HepG2 (cell line): ENCODE measurements at regions not wholly inside any gene's neighbourhood (a gene's known extent, or its start where the extent isn't known, plus 50 kb on each side); places are given as distances from the start of the nearest gene placed in this dataset.

Experiments
- ATAC-seq: fragments of 200-7000 bp; cut with Tn5 transposase; 3 replicates; pipeline ENCODE4 v1.9.1; 2020; ENCODE audit warnings: mild to moderate bottlenecking, moderate library complexity
- BruUV-seq: library from RNA; stranded (reverse); fragments of 400-500 nt; replicated peaks from 2 replicates; lab custom pipeline; 2021; lab: Mats Ljungman, UMichigan
- CTCF ChIA-PET: fragments of 300-600 bp; formaldehyde crosslinking; extraction: SDS; loops from one replicate; lab custom pipeline; 2021; ENCODE audit warnings: low total read pairs, inconsistent platforms, low intra/inter-chr PET ratio; lab: Yijun Ruan, JAX
- POLR2A ChIA-PET: fragments of 350-600 bp; sonication (Branson Sonifier 250); formaldehyde crosslinking; loops from one replicate; lab custom pipeline; 2020; ENCODE audit warnings: antibody characterized with exemption, inconsistent platforms; lab: Yijun Ruan, JAX
- DNase-seq: peaks from one replicate; pipeline ENCODE4 v3.0.0-alpha.2; 2015; ENCODE audit warnings: low spot score
- FAIRE-seq: peaks from 3 replicates; lab custom pipeline; 2011; peaks lifted over from hg19 to GRCh38; lab: Jason Lieb, UNC
- H2AFZ ChIP-seq: one replicate; pipeline ENCODE4 v1.6.1; 2011; ENCODE audit warnings: low read length, inconsistent platforms
- H3K27ac ChIP-seq: fragments of 300-600 bp; 3 replicates; pipeline ENCODE4 v1.8.0; 2011; ENCODE audit warnings: mixed run types, mild to moderate bottlenecking, mixed read lengths, low read length, inconsistent platforms; ENCODE audit not compliant: insufficient read depth; ENCODE audit errors: extremely low read length
- H3K27me3 ChIP-seq, 2 experiments: fragments of 200-600 bp in 1 of 2; 2 replicates in 1 of 2; 3 replicates in 1 of 2; pipeline versions ENCODE4 v1.6.0 to v1.8.0; 2011; ENCODE audit warnings: low read length in 2 of 2, mild to moderate bottlenecking in 2 of 2, moderate library complexity in 2 of 2, inconsistent platforms in 1 of 2; ENCODE audit not compliant: insufficient read depth in 2 of 2, control insufficient read depth in 1 of 2
- H3K36me3 ChIP-seq, 2 experiments: fragments of 200-600 bp in 1 of 2; replicated peaks in 1 of 2; 2 replicates in 1 of 2; 3 replicates in 1 of 2; pipeline versions ENCODE4 v1.5.1 to v1.8.0; 2011; ENCODE audit warnings: low read length in 2 of 2, inconsistent platforms in 1 of 2; ENCODE audit not compliant: insufficient read depth in 2 of 2, control insufficient read depth in 1 of 2
- H3K4me1 ChIP-seq: 2 replicates; pipeline ENCODE4 v1.5.1; 2012; ENCODE audit warnings: low read length, inconsistent platforms; ENCODE audit not compliant: insufficient read depth
- H3K4me2 ChIP-seq: 2 replicates; pipeline ENCODE4 v1.6.0; 2011; ENCODE audit warnings: low read depth, low read length, inconsistent platforms
- H3K4me3 ChIP-seq, 3 experiments: fragments of 200-600 bp in 1 of 3; sonication (generic), shearing (Covaris generic) in 1 of 3; replicated peaks in 1 of 3; 2 replicates each; pipeline ENCODE4 v1.5.1; 2011 to 2016; ENCODE audit warnings: low read length in 3 of 3, inconsistent platforms in 2 of 3, low read depth in 2 of 3, mild to moderate bottlenecking in 2 of 3, control low read depth in 1 of 3, mixed read lengths in 1 of 3; ENCODE audit not compliant: insufficient read depth in 1 of 3
- H3K79me2 ChIP-seq: one replicate; pipeline ENCODE4 v1.6.1; 2011; ENCODE audit warnings: low read length, inconsistent platforms; ENCODE audit not compliant: insufficient read depth
- H3K9ac ChIP-seq: 2 replicates; pipeline ENCODE4 v1.6.0; 2011; ENCODE audit warnings: mild to moderate bottlenecking, low read depth, low read length, inconsistent platforms; ENCODE audit not compliant: insufficient read depth
- H3K9me3 ChIP-seq: 2 replicates; pipeline ENCODE4 v1.5.1; 2012; ENCODE audit warnings: mild to moderate bottlenecking, low read length
- H4K20me1 ChIP-seq: 2 replicates; pipeline ENCODE4 v1.6.0; 2011; ENCODE audit warnings: inconsistent platforms, mild to moderate bottlenecking, low read length, moderate library complexity; ENCODE audit not compliant: insufficient read depth
- HMGXB3 ChIP-seq: sonication (generic); formaldehyde crosslinking; IDR thresholded peaks from 2 replicates; pipeline ENCODE4 v1.4.0; 2020; ENCODE audit warnings: missing genetic modification reagents, borderline replicate concordance
- KDM4B ChIP-seq: sonication (generic); formaldehyde crosslinking; IDR thresholded peaks from 2 replicates; pipeline ENCODE4 v1.4.0; 2020; ENCODE audit warnings: missing genetic modification reagents
- NFE2L1 ChIP-seq: sonication (generic); formaldehyde crosslinking; IDR thresholded peaks from 2 replicates; pipeline ENCODE4 v1.4.0; 2020; ENCODE audit warnings: missing genetic modification reagents, mild to moderate bottlenecking, borderline replicate concordance
- REXO4 ChIP-seq: sonication (generic); formaldehyde crosslinking; IDR thresholded peaks from 2 replicates; pipeline ENCODE4 v1.8.0; 2022; ENCODE audit warnings: missing genetic modification reagents, mild to moderate bottlenecking, borderline replicate concordance
- TAF1 ChIP-seq: sonication (generic); formaldehyde crosslinking; IDR thresholded peaks from 2 replicates; pipeline ENCODE4 v1.4.0; 2020; ENCODE audit warnings: missing genetic modification reagents
- ZNF280D ChIP-seq: sonication (generic); formaldehyde crosslinking; IDR thresholded peaks from 2 replicates; pipeline ENCODE4 v1.5.1; 2020; ENCODE audit warnings: mild to moderate bottlenecking, missing genetic modification reagents
- ZNF3 ChIP-seq: IDR thresholded peaks from 2 replicates; pipeline ENCODE4 v1.7.0; 2017; ENCODE audit warnings: inconsistent platforms
- ZNF329 ChIP-seq: sonication (generic); formaldehyde crosslinking; IDR thresholded peaks from 2 replicates; pipeline ENCODE4 v1.9.0; 2021; ENCODE audit warnings: low read depth, mild to moderate bottlenecking, missing genetic modification reagents
- in situ Hi-C: cut with HindIII; loops from 2 replicates; pipeline ENCODE4 v1.10.0; 2017; ENCODE audit warnings: low pct_unique_long_range_greater_than_20kb; ENCODE audit not compliant: extremely low pct_ligation_motif_present
- intact Hi-C: fragments of 100-400 bp; cut with micrococcal nuclease; formaldehyde crosslinking; loops from one replicate; pipeline ENCODE4 v1.10.0; 2022; ENCODE audit not compliant: unreplicated experiment

- H3K27ac ChIP-seq: no peak overlapping the region
- ATAC-seq: no peak
- no peaks in the 10 kb centered on the region for H4K20me1 ChIP-seq
- H3K9me3 ChIP-seq: no peaks in the 10 kb centered on the region
- CTCF ChIA-PET: no interaction called here
- no TSS peak for BruUV-seq
- no peak overlapping the region for H3K4me2 ChIP-seq
- POLR2A ChIA-PET: no interaction called here
- H3K9ac ChIP-seq: no peak overlapping the region
- no peaks in the 10 kb centered on the region for H3K36me3 ChIP-seq
- intact Hi-C loops: no loop called here
- FAIRE-seq: no peak
- H3K4me3 ChIP-seq: no peak overlapping the region
- H3K79me2 ChIP-seq: no peaks in the 10 kb centered on the region
- DNase-seq: no peak
- H2AFZ ChIP-seq: no peak overlapping the region
- H3K27me3 ChIP-seq: no peaks in the 10 kb centered on the region
- in situ Hi-C loops: no loop called here
- TF ChIP-seq HMGXB3 (no peak), NFE2L1 (CRISPR knock-in tag) (no peak), KDM4B (no peak), TAF1 (CRISPR knock-in tag) (no peak), REXO4 (CRISPR knock-in tag) (no peak), ZNF329 (CRISPR knock-in tag) (no peak), ZNF3 (CRISPR knock-in tag) (no peak), ZNF280D (no peak)
- peaks cover 32% of the 10 kb centered on the region for H3K4me1 ChIP-seq
Measured at GRCh38 chr3:76938962-76939361, 100.9 kb upstream of the ROBO2 start.
